ES-I3 (cell line): ENCODE measurements at regions not wholly inside any gene's neighbourhood (a gene's known extent, or its start where the extent isn't known, plus 50 kb on each side); places are given as distances from the start of the nearest gene placed in this dataset.

Experiments
- H3K36me3 ChIP-seq: 2 replicates; pipeline ENCODE4 v1.6.1; 2013; ENCODE audit warnings: mild to moderate bottlenecking, low read length, control low read depth, moderate library complexity; ENCODE audit not compliant: insufficient read depth
- H3K4me1 ChIP-seq: 2 replicates; pipeline ENCODE4 v1.6.1; 2013; ENCODE audit warnings: mild to moderate bottlenecking, control low read depth, low read length; ENCODE audit not compliant: insufficient read depth
- H3K9ac ChIP-seq: 2 replicates; pipeline ENCODE4 v1.6.1; 2013; ENCODE audit warnings: low read depth, mild to moderate bottlenecking, low read length, moderate library complexity
- H3K9me3 ChIP-seq: 2 replicates; pipeline ENCODE4 v1.6.1; 2013; ENCODE audit warnings: mild to moderate bottlenecking, low read length, moderate library complexity; ENCODE audit not compliant: control insufficient read depth, insufficient read depth

GRCh38 chr5:168014433-168015123 is 276.9 kb upstream of the WWC1 start:
- H3K4me1 ChIP-seq = no peaks in the 10 kb centered on the region
- H3K9ac ChIP-seq = no peak overlapping the region
- no peaks in the 10 kb centered on the region for H3K9me3 ChIP-seq
- no peaks in the 10 kb centered on the region for H3K36me3 ChIP-seq

GRCh38 chr5:168015506-168015905 is 275.9 kb upstream of the WWC1 start:
- no peaks in the 10 kb centered on the region for H3K4me1 ChIP-seq
- no peak overlapping the region for H3K9ac ChIP-seq
- no peaks in the 10 kb centered on the region for H3K9me3 ChIP-seq
- H3K36me3 ChIP-seq = no peaks in the 10 kb centered on the region

- no peaks in the 10 kb centered on the region for H3K9me3 ChIP-seq
- H3K4me1 ChIP-seq = no peaks in the 10 kb centered on the region
- H3K9ac ChIP-seq = no peak overlapping the region
- H3K36me3 ChIP-seq = no peaks in the 10 kb centered on the region
These were observed 274.1 kb upstream of the WWC1 start for GRCh38 chr5:168017313-168017712.

- H3K4me1 ChIP-seq = no peaks in the 10 kb centered on the region
- H3K9me3 ChIP-seq = no peaks in the 10 kb centered on the region
- no peaks in the 10 kb centered on the region for H3K36me3 ChIP-seq
- H3K9ac ChIP-seq = no peak overlapping the region
These were observed 272.3 kb upstream of the WWC1 start for GRCh38 chr5:168019143-168019542.

- no peaks in the 10 kb centered on the region for H3K9me3 ChIP-seq
- H3K4me1 ChIP-seq = no peaks in the 10 kb centered on the region
- no peak overlapping the region for H3K9ac ChIP-seq
- no peaks in the 10 kb centered on the region for H3K36me3 ChIP-seq
These were observed 270.7 kb upstream of the WWC1 start for GRCh38 chr5:168020542-168021294.

- H3K4me1 ChIP-seq = no peaks in the 10 kb centered on the region
- no peaks in the 10 kb centered on the region for H3K9me3 ChIP-seq
- H3K9ac ChIP-seq = no peak overlapping the region
- H3K36me3 ChIP-seq = no peaks in the 10 kb centered on the region
These were observed 268.8 kb upstream of the WWC1 start for GRCh38 chr5:168022446-168023169.

- H3K36me3 ChIP-seq = no peaks in the 10 kb centered on the region
- H3K9ac ChIP-seq = no peak overlapping the region
- H3K4me1 ChIP-seq = no peaks in the 10 kb centered on the region
- H3K9me3 ChIP-seq = no peaks in the 10 kb centered on the region
These were observed 268.3 kb upstream of the WWC1 start for GRCh38 chr5:168023191-168023590.

GRCh38 chr5:168024306-168024705 is 267.1 kb upstream of the WWC1 start:
- no peak overlapping the region for H3K9ac ChIP-seq
- H3K36me3 ChIP-seq = no peaks in the 10 kb centered on the region
- 0 out of 2 replicates have a peak, but pooled peaks cover 3% of the 10 kb centered on the region for H3K9me3 ChIP-seq
- no peaks in the 10 kb centered on the region for H3K4me1 ChIP-seq

GRCh38 chr5:168027007-168027406 is 264.4 kb upstream of the WWC1 start:
- H3K9ac ChIP-seq = no peak overlapping the region
- no peaks in the 10 kb centered on the region for H3K4me1 ChIP-seq
- H3K36me3 ChIP-seq = no peaks in the 10 kb centered on the region
- H3K9me3 ChIP-seq = 0 out of 2 replicates have a peak, but pooled peaks cover 3% of the 10 kb centered on the region

- no peaks in the 10 kb centered on the region for H3K36me3 ChIP-seq
- no peaks in the 10 kb centered on the region for H3K4me1 ChIP-seq
- 0 out of 2 replicates have a peak, but pooled peaks cover 3% of the 10 kb centered on the region for H3K9me3 ChIP-seq
- H3K9ac ChIP-seq = no peak overlapping the region
These were observed 260.5 kb upstream of the WWC1 start for GRCh38 chr5:168030912-168031311.

- Histone ChIP-seq H3K36me3 (no peaks in the 10 kb centered on the region), H3K9me3 (0 out of 2 replicates have a peak, but pooled peaks cover 3% of the 10 kb centered on the region), H3K9ac (no peak overlapping the region), H3K4me1 (no peaks in the 10 kb centered on the region)
These were observed 259.8 kb upstream of the WWC1 start for GRCh38 chr5:168031614-168032013.

- H3K36me3 ChIP-seq = no peaks in the 10 kb centered on the region
- H3K9me3 ChIP-seq = no peaks in the 10 kb centered on the region
- H3K9ac ChIP-seq = no peak overlapping the region
- H3K4me1 ChIP-seq = peaks cover 7% of the 10 kb centered on the region; the same call in 1 of the 2 replicates
These were observed 252.4 kb upstream of the WWC1 start for GRCh38 chr5:168039039-168039438.

GRCh38 chr5:168039566-168040248 is 251.7 kb upstream of the WWC1 start:
- Histone ChIP-seq H3K9ac (no peak overlapping the region), H3K36me3 (no peaks in the 10 kb centered on the region), H3K4me1 (peaks cover 7% of the 10 kb centered on the region; the same call in 1 of the 2 replicates), H3K9me3 (no peaks in the 10 kb centered on the region)

- Histone ChIP-seq H3K9ac (no peak overlapping the region), H3K9me3 (no peaks in the 10 kb centered on the region), H3K4me1 (peaks cover 7% of the 10 kb centered on the region; the same call in 1 of the 2 replicates), H3K36me3 (no peaks in the 10 kb centered on the region)
These were observed 249.9 kb upstream of the WWC1 start for GRCh38 chr5:168041583-168041982.
